ENCODE measurements at regions not wholly inside any gene's neighbourhood (a gene's known extent, or its start where the extent isn't known, plus 50 kb on each side); places are given as distances from the start of the nearest gene placed in this dataset.

GRCh38 chr12:100675432-100675831 is 101.9 kb downstream of the GAS2L3 start:
- no peak overlapping the region for H3K27ac ChIP-seq (ENCODE audit: low read depth, low read length)
- POLR2A ChIA-PET, result no interaction called here
- CTCF ChIA-PET, result interaction anchor here (1.4 kb wide), 1 partner anchor 58 kb away, joined by 4 read pairs; no protein-coding TSS in a partner anchor

GRCh38 chr12:100681074-100681473 is 107.6 kb downstream of the GAS2L3 start:
- TF ChIP-seq, protein P1, sequence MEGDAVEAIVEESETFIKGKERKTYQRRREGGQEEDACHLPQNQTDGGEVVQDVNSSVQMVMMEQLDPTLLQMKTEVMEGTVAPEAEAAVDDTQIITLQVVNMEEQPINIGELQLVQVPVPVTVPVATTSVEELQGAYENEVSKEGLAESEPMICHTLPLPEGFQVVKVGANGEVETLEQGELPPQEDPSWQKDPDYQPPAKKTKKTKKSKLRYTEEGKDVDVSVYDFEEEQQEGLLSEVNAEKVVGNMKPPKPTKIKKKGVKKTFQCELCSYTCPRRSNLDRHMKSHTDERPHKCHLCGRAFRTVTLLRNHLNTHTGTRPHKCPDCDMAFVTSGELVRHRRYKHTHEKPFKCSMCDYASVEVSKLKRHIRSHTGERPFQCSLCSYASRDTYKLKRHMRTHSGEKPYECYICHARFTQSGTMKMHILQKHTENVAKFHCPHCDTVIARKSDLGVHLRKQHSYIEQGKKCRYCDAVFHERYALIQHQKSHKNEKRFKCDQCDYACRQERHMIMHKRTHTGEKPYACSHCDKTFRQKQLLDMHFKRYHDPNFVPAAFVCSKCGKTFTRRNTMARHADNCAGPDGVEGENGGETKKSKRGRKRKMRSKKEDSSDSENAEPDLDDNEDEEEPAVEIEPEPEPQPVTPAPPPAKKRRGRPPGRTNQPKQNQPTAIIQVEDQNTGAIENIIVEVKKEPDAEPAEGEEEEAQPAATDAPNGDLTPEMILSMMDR (IDR thresholded peaks at IDR 0.05; ENCODE audit: low read depth, low read length), result no peak
- no peak overlapping the region for H3K27ac ChIP-seq (ENCODE audit: low read depth, low read length)
- ChIA-PET CTCF (no interaction called here), POLR2A (no interaction called here)
- H3K27me3 ChIP-seq (ENCODE audit: control insufficient read depth, insufficient read depth, low read length), result no peaks in the 10 kb centered on the region
- H3K9me3 ChIP-seq (ENCODE audit: control insufficient read depth, insufficient read depth, low read length), result peaks cover 3% of the 10 kb centered on the region
- no peak overlapping the region for H3K4me3 ChIP-seq (ENCODE audit: low read depth, low read length)
- DNase-seq (ENCODE audit: low read depth, low spot score), result no peak

More at GRCh38 chr12:100675432-100675831, 101.9 kb downstream of the GAS2L3 start:
- TF ChIP-seq, protein P1 (IDR thresholded peaks at IDR 0.05; ENCODE audit: low read depth, low read length), result no peak
- H3K4me3 ChIP-seq (ENCODE audit: low read depth, low read length), result no peak overlapping the region
- peak; percentile 47 for DNase-seq (ENCODE audit: low read depth, low spot score)
- H3K27me3 ChIP-seq (ENCODE audit: control insufficient read depth, insufficient read depth, low read length), result no peaks in the 10 kb centered on the region
- no peaks in the 10 kb centered on the region for H3K9me3 ChIP-seq (ENCODE audit: control insufficient read depth, insufficient read depth, low read length)

GRCh38 chr12:100682178-100682577 is 108.7 kb downstream of the GAS2L3 start:
- no peak overlapping the region for H3K27ac ChIP-seq (ENCODE audit: low read depth, low read length)
- POLR2A ChIA-PET, result no interaction called here
- CTCF ChIA-PET, result interaction anchor here (1.2 to 2.9 kb wide), 2 partner anchors 10 to 14 kb away, joined by 3 to 11 read pairs; no protein-coding TSS in a partner anchor
- DNase-seq (ENCODE audit: low read depth, low spot score), result no peak
- H3K27me3 ChIP-seq (ENCODE audit: control insufficient read depth, insufficient read depth, low read length), result no peaks in the 10 kb centered on the region
- no peak overlapping the region for H3K4me3 ChIP-seq (ENCODE audit: low read depth, low read length)
- TF ChIP-seq, protein P1 (IDR thresholded peaks at IDR 0.05; ENCODE audit: low read depth, low read length), result no peak
- peaks cover 3% of the 10 kb centered on the region for H3K9me3 ChIP-seq (ENCODE audit: control insufficient read depth, insufficient read depth, low read length)

DNA sequence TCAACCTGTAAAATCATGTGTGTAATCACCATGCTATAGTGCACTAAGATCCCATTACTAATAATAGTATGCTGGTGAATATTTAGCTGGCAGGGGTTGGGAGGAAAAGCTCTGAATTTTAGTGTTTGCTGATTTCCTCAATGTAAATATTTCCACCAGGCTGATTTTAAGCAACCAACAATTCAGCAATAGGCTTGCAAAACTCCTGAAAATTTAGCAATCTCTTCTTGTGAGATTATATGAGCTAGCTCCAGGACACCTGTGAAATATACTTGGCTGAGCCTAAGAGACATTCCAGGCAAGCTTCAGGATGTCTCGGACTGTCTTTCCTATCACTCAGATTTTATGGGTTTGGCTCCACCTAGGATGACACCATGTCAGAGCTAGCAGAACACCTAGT is 106.9 kb upstream of the ANO4 start:
- no peak for DNase-seq (ENCODE audit: low read depth, low spot score)
- no peak overlapping the region for H3K4me3 ChIP-seq (ENCODE audit: low read depth, low read length)
- no peak overlapping the region for H3K27ac ChIP-seq (ENCODE audit: low read depth, low read length)
- peaks cover 3% of the 10 kb centered on the region for H3K9me3 ChIP-seq (ENCODE audit: control insufficient read depth, insufficient read depth, low read length)
- ChIA-PET POLR2A (no interaction called here), CTCF (no interaction called here)
- TF ChIP-seq, protein P1 (IDR thresholded peaks at IDR 0.05; ENCODE audit: low read depth, low read length), result no peak
- no peaks in the 10 kb centered on the region for H3K27me3 ChIP-seq (ENCODE audit: control insufficient read depth, insufficient read depth, low read length)

DNA sequence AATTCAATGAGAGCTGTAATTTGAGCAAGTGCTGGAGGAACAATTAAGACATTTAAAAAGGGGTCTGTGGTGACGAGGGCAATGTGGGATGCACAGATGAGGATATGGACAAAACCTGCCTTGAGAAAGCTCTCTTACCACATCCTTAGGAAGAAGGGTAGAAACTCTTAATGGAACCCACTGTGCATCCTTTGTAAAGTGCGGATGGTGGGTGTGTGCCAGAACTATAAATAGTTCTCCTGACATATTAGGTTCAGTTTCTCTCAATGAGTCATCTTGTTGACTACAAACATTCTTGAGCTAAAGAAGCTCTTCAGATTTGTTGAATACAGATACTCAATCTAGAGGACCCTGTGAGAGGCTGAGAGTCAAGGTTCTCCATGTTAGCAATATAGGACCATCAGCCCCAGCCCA is 106.1 kb upstream of the ANO4 start:
- POLR2A ChIA-PET, result no interaction called here
- Histone ChIP-seq H3K27ac (ENCODE audit: low read depth, low read length) (no peak overlapping the region), H3K9me3 (ENCODE audit: control insufficient read depth, insufficient read depth, low read length) (peaks cover 3% of the 10 kb centered on the region), H3K4me3 (ENCODE audit: low read depth, low read length) (no peak overlapping the region), H3K27me3 (ENCODE audit: control insufficient read depth, insufficient read depth, low read length) (no peaks in the 10 kb centered on the region)
- no peak for DNase-seq (ENCODE audit: low read depth, low spot score)
- TF ChIP-seq, protein P1 (IDR thresholded peaks at IDR 0.05; ENCODE audit: low read depth, low read length), result no peak
- CTCF ChIA-PET, result interaction anchor here (1.0 kb wide), 1 partner anchor 45 kb away, joined by 3 read pairs; no protein-coding TSS in a partner anchor

Measured in AG04450 (cell line).